HEK293 (cell line): ENCODE measurements at regions not wholly inside any gene's neighbourhood (a gene's known extent, or its start where the extent isn't known, plus 50 kb on each side); places are given as distances from the start of the nearest gene placed in this dataset.

ENCODE experiments used
- CTCF ChIA-PET: fragments of 350-600 bp; formaldehyde crosslinking; extraction: SDS; loops from one replicate; lab custom pipeline; 2021; ENCODE audit warnings: antibody characterized with exemption; lab: Yijun Ruan, JAX
- POLR2A ChIA-PET: fragments of 300-600 bp; formaldehyde crosslinking; extraction: SDS; loops from one replicate; lab custom pipeline; 2020; ENCODE audit warnings: antibody characterized with exemption, inconsistent platforms; lab: Yijun Ruan, JAX
- H3K27ac ChIP-seq: fragments of 200-500 bp; sonication (Bioruptor generic); 2 replicates; pipeline ENCODE4 v1.5.1; 2014; ENCODE audit warnings: low read depth, low read length, control low read depth, inconsistent platforms; ENCODE audit errors: extremely low read depth
- H3K36me3 ChIP-seq, 2 experiments: fragments of 200-500 bp in 1 of 2; sonication (Bioruptor generic) in 1 of 2; 1 replicate in 1 of 2; 2 replicates in 1 of 2; pipeline ENCODE4 v1.5.1; 2014 to 2017; ENCODE audit warnings: inconsistent platforms in 2 of 2, low read length in 2 of 2; ENCODE audit not compliant: control insufficient read depth in 2 of 2, insufficient read depth in 1 of 2
- H3K4me1 ChIP-seq: fragments of 200-500 bp; sonication (Bioruptor generic); 2 replicates; pipeline ENCODE4 v1.5.1; 2014; ENCODE audit warnings: mild to moderate bottlenecking, low read length, inconsistent platforms; ENCODE audit not compliant: control insufficient read depth, insufficient read depth
- H3K4me3 ChIP-seq: 2 replicates; pipeline ENCODE4 v1.5.1; 2011; ENCODE audit warnings: low read depth, mild to moderate bottlenecking, control low read depth, low read length, moderate library complexity
- H3K9me3 ChIP-seq: fragments of 200-500 bp; sonication (Bioruptor generic); 2 replicates; pipeline ENCODE4 v1.5.1; 2014; ENCODE audit warnings: low read depth, low read length, inconsistent platforms; ENCODE audit not compliant: control insufficient read depth, insufficient read depth
- GLI2 ChIP-seq: fragments of 450-650 bp; formaldehyde crosslinking; IDR thresholded peaks from 2 replicates; pipeline ENCODE4; 2017; ENCODE audit warnings: missing biosample characterization, missing genetic modification characterization, low read depth, borderline replicate concordance
- HOXC10 ChIP-seq: sonication (generic); formaldehyde crosslinking; IDR thresholded peaks from 2 replicates; pipeline ENCODE4 v1.8.1; 2023; ENCODE audit warnings: mild to moderate bottlenecking, missing genetic modification reagents
- KLF10 ChIP-seq: fragments of 450-650 bp; IDR thresholded peaks from 2 replicates; pipeline ENCODE4 v1.5.1; 2018; ENCODE audit warnings: missing biosample characterization, mild to moderate bottlenecking, missing genetic modification characterization
- KLF9 ChIP-seq: fragments of 450-650 bp; formaldehyde crosslinking; IDR thresholded peaks from 2 replicates; pipeline ENCODE4 v1.5.1; 2016; ENCODE audit warnings: missing biosample characterization, missing genetic modification characterization, low read depth
- MYNN ChIP-seq: fragments of 450-650 bp; formaldehyde crosslinking; IDR thresholded peaks from 2 replicates; pipeline ENCODE4 v1.5.1; 2016; ENCODE audit warnings: missing biosample characterization, missing genetic modification characterization, borderline replicate concordance
- ZBTB21 ChIP-seq: fragments of 450-650 bp; formaldehyde crosslinking; IDR thresholded peaks from 2 replicates; pipeline ENCODE4 v1.5.1; 2017; ENCODE audit warnings: missing biosample characterization, missing genetic modification characterization
- ZBTB8A ChIP-seq: fragments of 450-650 bp; formaldehyde crosslinking; IDR thresholded peaks from 2 replicates; pipeline ENCODE4 v1.5.1; 2016; ENCODE audit warnings: missing biosample characterization, missing genetic modification characterization
- ZFP37 ChIP-seq: fragments of 450-650 bp; formaldehyde crosslinking; IDR thresholded peaks from 2 replicates; pipeline ENCODE4 v1.5.1; 2016; ENCODE audit warnings: missing biosample characterization, missing genetic modification characterization
- ZNF132 ChIP-seq: fragments of 450-650 bp; formaldehyde crosslinking; IDR thresholded peaks from 2 replicates; pipeline ENCODE4 v1.5.1; 2017; ENCODE audit warnings: missing biosample characterization, missing genetic modification characterization, borderline replicate concordance
- ZNF138 ChIP-seq: fragments of 450-650 bp; formaldehyde crosslinking; IDR thresholded peaks from 2 replicates; pipeline ENCODE4 v1.5.1; 2016; ENCODE audit warnings: missing biosample characterization, missing genetic modification characterization, borderline replicate concordance
- ZNF174 ChIP-seq: fragments of 450-650 bp; formaldehyde crosslinking; IDR thresholded peaks from 2 replicates; pipeline ENCODE4 v1.5.0; 2017; ENCODE audit warnings: missing biosample characterization, mild to moderate bottlenecking, missing genetic modification characterization
- ZNF2 ChIP-seq: fragments of 450-650 bp; formaldehyde crosslinking; IDR thresholded peaks from 2 replicates; pipeline ENCODE4 v1.5.1; 2016; ENCODE audit warnings: missing biosample characterization, missing genetic modification characterization
- ZNF214 ChIP-seq: fragments of 450-650 bp; formaldehyde crosslinking; IDR thresholded peaks from 2 replicates; pipeline ENCODE4 v1.5.1; 2017; ENCODE audit warnings: missing biosample characterization, mild to moderate bottlenecking, missing genetic modification characterization, borderline replicate concordance
- ZNF341 ChIP-seq: fragments of 450-650 bp; formaldehyde crosslinking; IDR thresholded peaks from 2 replicates; pipeline ENCODE4; 2016; ENCODE audit warnings: low read depth, missing biosample characterization, missing genetic modification characterization
- ZNF629 ChIP-seq: fragments of 450-650 bp; formaldehyde crosslinking; IDR thresholded peaks from 2 replicates; pipeline ENCODE4 v1.5.1; 2017; ENCODE audit warnings: missing biosample characterization, missing genetic modification characterization
- ZNF658 ChIP-seq: fragments of 450-650 bp; formaldehyde crosslinking; IDR thresholded peaks from 2 replicates; pipeline ENCODE4; 2016; ENCODE audit warnings: missing biosample characterization, missing genetic modification characterization
- ZNF776 ChIP-seq: fragments of 450-650 bp; formaldehyde crosslinking; IDR thresholded peaks from 2 replicates; pipeline ENCODE4 v1.5.0; 2017; ENCODE audit warnings: missing biosample characterization, missing genetic modification characterization, borderline replicate concordance
- ZNF785 ChIP-seq: fragments of 450-650 bp; formaldehyde crosslinking; IDR thresholded peaks from 2 replicates; pipeline ENCODE4 v1.5.1; 2016; ENCODE audit warnings: missing biosample characterization, missing genetic modification characterization
- ZNF830 ChIP-seq: fragments of 450-650 bp; IDR thresholded peaks from 2 replicates; pipeline ENCODE4 v1.5.0; 2018; ENCODE audit warnings: missing biosample characterization, missing genetic modification characterization, low read depth, mild to moderate bottlenecking, moderate library complexity
- TF ChIP-seq, protein P1 (sequence below): fragments of 450-650 bp; formaldehyde crosslinking; IDR thresholded peaks from 2 replicates; pipeline ENCODE4 v1.5.1; 2016; ENCODE audit warnings: missing biosample characterization, missing genetic modification characterization
- TF ChIP-seq, protein P2 (sequence below): fragments of 450-650 bp; formaldehyde crosslinking; optimal IDR thresholded peaks from 2 replicates; pipeline ENCODE3; 2016; ENCODE audit warnings: missing biosample characterization, mild to moderate bottlenecking, missing genetic modification characterization
- TF ChIP-seq, protein P3 (sequence below): fragments of 450-650 bp; formaldehyde crosslinking; IDR thresholded peaks from 2 replicates; pipeline ENCODE4 v1.5.1; 2017; ENCODE audit warnings: missing biosample characterization, missing genetic modification characterization
- TF ChIP-seq, protein P4 (sequence below): IDR thresholded peaks from 2 replicates; pipeline ENCODE4 v1.6.1; 2011; ENCODE audit warnings: mild to moderate bottlenecking, low read depth, low read length, borderline replicate concordance
- TF ChIP-seq, protein P5 (sequence below): fragments of 450-650 bp; formaldehyde crosslinking; IDR thresholded peaks from 2 replicates; pipeline ENCODE4 v1.5.1; 2016; ENCODE audit warnings: missing biosample characterization, missing genetic modification characterization

DNA sequence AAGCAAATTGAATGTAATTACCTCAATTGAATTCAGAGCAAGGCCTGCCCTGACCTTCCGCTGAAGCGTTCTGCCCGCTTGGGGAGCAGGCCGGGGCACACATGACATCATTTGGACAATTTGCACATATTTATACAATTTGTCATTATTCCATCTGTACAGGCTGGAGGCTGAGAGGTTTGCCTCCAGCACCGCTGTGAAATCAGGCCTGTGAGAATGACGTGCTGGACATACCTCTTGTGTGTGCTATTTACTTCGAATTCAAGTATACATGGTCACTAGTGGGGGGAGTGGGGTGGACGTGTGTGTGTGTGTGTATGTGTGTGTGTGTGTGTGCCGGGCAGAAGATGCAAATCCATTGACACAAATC, 285.6 kb downstream of the SHOX start:
- POLR2A ChIA-PET = no interaction called here
- Histone ChIP-seq H3K9me3 (no peaks in the 10 kb centered on the region), H3K4me3 (no peak overlapping the region), H3K36me3 (no peaks in the 10 kb centered on the region), H3K4me1 (no peaks in the 10 kb centered on the region), H3K27ac (no peak overlapping the region)
- CTCF ChIA-PET = no interaction called here
- TF ChIP-seq ZBTB21 (tag by site-specific recombination) = 0 out of 2 replicates have a peak, but pooled peaks have one; percentile 14
- TF ChIP-seq ZNF658 (tag by site-specific recombination) = no peak
- TF ChIP-seq ZFP37 (tag by site-specific recombination) = no peak
- no peak for TF ChIP-seq KLF9
- no peak for TF ChIP-seq ZNF785 (tag by site-specific recombination)
- TF ChIP-seq KLF10 = no peak

DNA sequence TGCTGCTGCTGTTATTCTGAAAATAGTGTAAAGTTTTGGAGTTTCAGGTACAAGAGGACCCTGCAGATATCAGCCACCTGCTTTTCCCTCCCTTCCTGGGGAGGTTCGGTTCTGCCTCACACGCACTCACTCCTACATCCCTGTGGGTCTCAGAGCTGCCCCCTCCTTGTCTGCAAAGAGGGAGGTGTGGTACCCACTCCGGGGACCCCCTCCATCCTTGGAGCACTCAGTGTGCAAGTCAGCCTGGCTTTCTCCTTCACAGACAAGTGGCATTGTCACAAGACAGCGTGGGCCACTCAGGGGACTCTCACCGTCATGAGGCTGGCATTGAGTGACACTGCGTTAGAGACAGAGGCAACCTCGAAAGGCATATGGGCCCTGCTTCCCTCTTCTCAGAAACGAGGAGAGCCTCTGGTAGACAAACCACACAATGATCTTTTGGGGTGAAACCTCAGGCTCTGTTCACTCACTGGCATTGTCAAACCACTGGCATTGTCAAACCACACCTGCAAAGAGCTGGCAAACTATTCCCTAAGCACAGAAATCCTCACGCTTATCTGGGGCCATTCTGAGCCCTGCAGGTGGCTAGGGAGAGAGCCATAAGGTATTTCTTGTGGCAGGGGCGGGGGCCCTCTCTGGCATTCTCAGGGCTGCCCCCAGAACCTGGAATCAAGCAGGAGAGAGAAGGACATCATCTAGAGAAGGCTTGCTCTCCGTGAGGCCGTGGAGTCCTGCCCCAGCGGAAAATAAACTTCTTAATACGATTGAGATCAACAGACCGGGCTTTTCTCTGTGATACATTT, 285.0 kb downstream of the SHOX start:
- POLR2A ChIA-PET = no interaction called here
- Histone ChIP-seq H3K27ac (no peak overlapping the region), H3K4me1 (no peaks in the 10 kb centered on the region), H3K36me3 (no peaks in the 10 kb centered on the region), H3K9me3 (no peaks in the 10 kb centered on the region), H3K4me3 (no peak overlapping the region)
- CTCF ChIA-PET = no interaction called here
- TF ChIP-seq, protein P1, sequence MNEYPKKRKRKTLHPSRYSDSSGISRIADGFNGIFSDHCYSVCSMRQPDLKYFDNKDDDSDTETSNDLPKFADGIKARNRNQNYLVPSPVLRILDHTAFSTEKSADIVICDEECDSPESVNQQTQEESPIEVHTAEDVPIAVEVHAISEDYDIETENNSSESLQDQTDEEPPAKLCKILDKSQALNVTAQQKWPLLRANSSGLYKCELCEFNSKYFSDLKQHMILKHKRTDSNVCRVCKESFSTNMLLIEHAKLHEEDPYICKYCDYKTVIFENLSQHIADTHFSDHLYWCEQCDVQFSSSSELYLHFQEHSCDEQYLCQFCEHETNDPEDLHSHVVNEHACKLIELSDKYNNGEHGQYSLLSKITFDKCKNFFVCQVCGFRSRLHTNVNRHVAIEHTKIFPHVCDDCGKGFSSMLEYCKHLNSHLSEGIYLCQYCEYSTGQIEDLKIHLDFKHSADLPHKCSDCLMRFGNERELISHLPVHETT (tag by site-specific recombination) = no peak
- TF ChIP-seq ZNF776 (tag by site-specific recombination) (no peak), ZNF138 (tag by site-specific recombination) (no peak), ZNF629 (no peak), HOXC10 (CRISPR knock-in tag) (no peak), ZNF341 (tag by site-specific recombination) (no peak), ZNF2 (tag by site-specific recombination) (no peak), ZNF214 (tag by site-specific recombination) (no peak), ZNF132 (no peak), ZNF830 (no peak), MYNN (no peak), GLI2 (tag by site-specific recombination) (no peak), ZBTB8A (no peak), ZNF174 (tag by site-specific recombination) (no peak)
- TF ChIP-seq, protein P2, sequence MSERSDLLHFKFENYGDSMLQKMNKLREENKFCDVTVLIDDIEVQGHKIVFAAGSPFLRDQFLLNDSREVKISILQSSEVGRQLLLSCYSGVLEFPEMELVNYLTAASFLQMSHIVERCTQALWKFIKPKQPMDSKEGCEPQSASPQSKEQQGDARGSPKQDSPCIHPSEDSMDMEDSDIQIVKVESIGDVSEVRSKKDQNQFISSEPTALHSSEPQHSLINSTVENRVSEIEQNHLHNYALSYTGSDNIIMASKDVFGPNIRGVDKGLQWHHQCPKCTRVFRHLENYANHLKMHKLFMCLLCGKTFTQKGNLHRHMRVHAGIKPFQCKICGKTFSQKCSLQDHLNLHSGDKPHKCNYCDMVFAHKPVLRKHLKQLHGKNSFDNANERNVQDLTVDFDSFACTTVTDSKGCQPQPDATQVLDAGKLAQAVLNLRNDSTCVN (tag by site-specific recombination) = no peak
- TF ChIP-seq, protein P3, sequence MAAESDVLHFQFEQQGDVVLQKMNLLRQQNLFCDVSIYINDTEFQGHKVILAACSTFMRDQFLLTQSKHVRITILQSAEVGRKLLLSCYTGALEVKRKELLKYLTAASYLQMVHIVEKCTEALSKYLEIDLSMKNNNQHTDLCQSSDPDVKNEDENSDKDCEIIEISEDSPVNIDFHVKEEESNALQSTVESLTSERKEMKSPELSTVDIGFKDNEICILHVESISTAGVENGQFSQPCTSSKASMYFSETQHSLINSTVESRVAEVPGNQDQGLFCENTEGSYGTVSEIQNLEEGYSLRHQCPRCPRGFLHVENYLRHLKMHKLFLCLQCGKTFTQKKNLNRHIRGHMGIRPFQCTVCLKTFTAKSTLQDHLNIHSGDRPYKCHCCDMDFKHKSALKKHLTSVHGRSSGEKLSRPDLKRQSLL (tag by site-specific recombination) = no peak
- TF ChIP-seq, protein P4, sequence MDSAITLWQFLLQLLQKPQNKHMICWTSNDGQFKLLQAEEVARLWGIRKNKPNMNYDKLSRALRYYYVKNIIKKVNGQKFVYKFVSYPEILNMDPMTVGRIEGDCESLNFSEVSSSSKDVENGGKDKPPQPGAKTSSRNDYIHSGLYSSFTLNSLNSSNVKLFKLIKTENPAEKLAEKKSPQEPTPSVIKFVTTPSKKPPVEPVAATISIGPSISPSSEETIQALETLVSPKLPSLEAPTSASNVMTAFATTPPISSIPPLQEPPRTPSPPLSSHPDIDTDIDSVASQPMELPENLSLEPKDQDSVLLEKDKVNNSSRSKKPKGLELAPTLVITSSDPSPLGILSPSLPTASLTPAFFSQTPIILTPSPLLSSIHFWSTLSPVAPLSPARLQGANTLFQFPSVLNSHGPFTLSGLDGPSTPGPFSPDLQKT = no peak
- TF ChIP-seq, protein P5, sequence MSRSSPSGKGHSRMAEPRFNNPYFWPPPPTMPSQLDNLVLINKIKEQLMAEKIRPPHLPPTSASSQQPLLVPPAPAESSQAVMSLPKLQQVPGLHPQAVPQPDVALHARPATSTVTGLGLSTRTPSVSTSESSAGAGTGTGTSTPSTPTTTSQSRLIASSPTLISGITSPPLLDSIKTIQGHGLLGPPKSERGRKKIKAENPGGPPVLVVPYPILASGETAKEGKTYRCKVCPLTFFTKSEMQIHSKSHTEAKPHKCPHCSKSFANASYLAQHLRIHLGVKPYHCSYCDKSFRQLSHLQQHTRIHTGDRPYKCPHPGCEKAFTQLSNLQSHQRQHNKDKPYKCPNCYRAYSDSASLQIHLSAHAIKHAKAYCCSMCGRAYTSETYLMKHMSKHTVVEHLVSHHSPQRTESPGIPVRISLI = no peak
